ENCODE measurements at regions not wholly inside any gene's neighbourhood (a gene's known extent, or its start where the extent isn't known, plus 50 kb on each side); places are given as distances from the start of the nearest gene placed in this dataset.

GRCh38 chrX:39755143-39756032 is 342.4 kb downstream of the BCOR start:
- DNase-seq = no peak

GRCh38 chrX:39756086-39756883 is 341.5 kb downstream of the BCOR start:
- DNase-seq = no peak

GRCh38 chrX:39757971-39758370 is 339.8 kb downstream of the BCOR start:
- DNase-seq = no peak

- DNase-seq = no peak
Observed at GRCh38 chrX:39758791-39759525, 338.8 kb downstream of the BCOR start.

- no peak for DNase-seq
Observed at GRCh38 chrX:39759526-39760224, 338.1 kb downstream of the BCOR start.

- no peak for DNase-seq
Observed at GRCh38 chrX:39760930-39761329, 336.8 kb downstream of the BCOR start.

GRCh38 chrX:39762266-39762841 is 335.4 kb downstream of the BCOR start:
- DNase-seq = no peak

- no peak for DNase-seq
Observed at GRCh38 chrX:39764441-39764914, 333.3 kb downstream of the BCOR start.

- no peak for DNase-seq
Observed at GRCh38 chrX:39765327-39765726, 332.4 kb downstream of the BCOR start.

- DNase-seq = no peak
Observed at GRCh38 chrX:39766085-39766726, 331.6 kb downstream of the BCOR start.

- DNase-seq = no peak
Observed at GRCh38 chrX:39766855-39767254, 330.9 kb downstream of the BCOR start.

GRCh38 chrX:39767446-39767845 is 330.3 kb downstream of the BCOR start:
- no peak for DNase-seq

- DNase-seq = no peak
Observed at GRCh38 chrX:39769748-39770147, 328.0 kb downstream of the BCOR start.

GRCh38 chrX:39771089-39771488 is 326.7 kb downstream of the BCOR start:
- no peak for DNase-seq

GRCh38 chrX:39772057-39772832 is 325.5 kb downstream of the BCOR start:
- peak; percentile 33 for DNase-seq

- no peak for DNase-seq
Observed at GRCh38 chrX:39773150-39773549, 324.6 kb downstream of the BCOR start.

GRCh38 chrX:39773923-39774773 is 323.6 kb downstream of the BCOR start:
- no peak for DNase-seq

GRCh38 chrX:39774774-39775328 is 322.9 kb downstream of the BCOR start:
- DNase-seq = no peak

GRCh38 chrX:39777623-39778025 is 320.1 kb downstream of the BCOR start:
- no peak for DNase-seq
